ENCODE measurements at regions not wholly inside any gene's neighbourhood (a gene's known extent, or its start where the extent isn't known, plus 50 kb on each side); places are given as distances from the start of the nearest gene placed in this dataset.
"Not testable (repeated sequence)": the region's sequence is repeated elsewhere in the genome, so short reads cannot be mapped to it uniquely, and the experiment has no call there.

DNA sequence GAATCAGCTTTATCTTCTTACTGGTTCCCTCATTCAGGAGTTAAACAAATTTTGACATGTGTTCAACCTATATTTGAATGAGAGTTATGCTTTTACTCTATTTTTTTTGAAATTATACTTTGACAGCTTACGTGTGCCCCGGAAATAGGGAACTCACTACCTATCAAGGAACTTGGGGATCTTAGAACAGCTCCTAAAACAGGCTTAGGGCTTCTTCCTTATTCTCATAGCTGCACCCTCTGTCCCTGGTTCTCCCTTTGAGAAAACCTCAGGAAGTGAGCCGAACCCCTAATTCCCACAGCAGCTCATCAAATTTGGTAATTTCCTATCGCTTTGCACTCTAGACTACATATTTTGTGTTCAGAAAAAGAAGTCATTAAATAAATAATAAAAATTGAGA, 81.2 kb upstream of the RUNX3 start:
- TF ChIP-seq, protein P1, sequence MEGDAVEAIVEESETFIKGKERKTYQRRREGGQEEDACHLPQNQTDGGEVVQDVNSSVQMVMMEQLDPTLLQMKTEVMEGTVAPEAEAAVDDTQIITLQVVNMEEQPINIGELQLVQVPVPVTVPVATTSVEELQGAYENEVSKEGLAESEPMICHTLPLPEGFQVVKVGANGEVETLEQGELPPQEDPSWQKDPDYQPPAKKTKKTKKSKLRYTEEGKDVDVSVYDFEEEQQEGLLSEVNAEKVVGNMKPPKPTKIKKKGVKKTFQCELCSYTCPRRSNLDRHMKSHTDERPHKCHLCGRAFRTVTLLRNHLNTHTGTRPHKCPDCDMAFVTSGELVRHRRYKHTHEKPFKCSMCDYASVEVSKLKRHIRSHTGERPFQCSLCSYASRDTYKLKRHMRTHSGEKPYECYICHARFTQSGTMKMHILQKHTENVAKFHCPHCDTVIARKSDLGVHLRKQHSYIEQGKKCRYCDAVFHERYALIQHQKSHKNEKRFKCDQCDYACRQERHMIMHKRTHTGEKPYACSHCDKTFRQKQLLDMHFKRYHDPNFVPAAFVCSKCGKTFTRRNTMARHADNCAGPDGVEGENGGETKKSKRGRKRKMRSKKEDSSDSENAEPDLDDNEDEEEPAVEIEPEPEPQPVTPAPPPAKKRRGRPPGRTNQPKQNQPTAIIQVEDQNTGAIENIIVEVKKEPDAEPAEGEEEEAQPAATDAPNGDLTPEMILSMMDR (IDR thresholded peaks at IDR 0.05; ENCODE audit: insufficient read depth, low read length, poor library complexity, severe bottlenecking): no peak
- H3K4me3 ChIP-seq (ENCODE audit: low read depth, low read length): no peak overlapping the region
- peaks cover 22% of the 10 kb centered on the region for H3K27me3 ChIP-seq (ENCODE audit: control insufficient read depth, insufficient read depth, low read length)
- DNase-seq (ENCODE audit: low read depth): no peak
- no peaks in the 10 kb centered on the region for H3K36me3 ChIP-seq (ENCODE audit: control insufficient read depth, insufficient read depth, low read length)

DNA sequence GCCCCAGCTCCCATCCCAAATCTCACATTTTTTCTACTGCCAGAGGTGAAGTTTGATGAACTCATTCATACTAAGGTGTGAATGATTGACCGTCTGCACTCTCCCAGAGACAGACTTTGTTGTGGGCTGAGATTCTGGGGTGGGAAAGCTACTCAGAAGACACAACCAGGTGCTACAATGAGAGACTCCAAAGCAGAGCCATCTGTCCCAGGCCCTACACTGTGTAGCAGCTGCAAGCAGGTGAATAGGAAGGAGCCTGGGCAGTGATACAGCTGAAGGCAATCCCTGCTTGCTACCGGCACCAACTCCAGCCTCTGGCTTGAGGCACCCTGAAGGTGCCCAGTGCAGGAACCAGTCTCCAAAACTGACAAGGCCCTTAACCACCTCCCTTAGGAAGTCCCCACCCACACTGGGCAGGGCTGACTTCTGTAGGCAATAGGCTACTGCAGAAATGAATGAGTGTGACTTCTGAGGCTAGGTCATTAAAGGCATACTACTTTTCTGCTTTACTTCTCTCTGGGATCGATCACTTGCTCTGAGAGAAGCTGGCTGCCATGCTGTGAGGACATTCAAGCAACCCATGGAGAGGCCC, 79.7 kb upstream of the RUNX3 start:
- TF ChIP-seq, protein P1 (IDR thresholded peaks at IDR 0.05; ENCODE audit: insufficient read depth, low read length, poor library complexity, severe bottlenecking): no peak
- DNase-seq (ENCODE audit: low read depth): no peak
- H3K4me3 ChIP-seq (ENCODE audit: low read depth, low read length): no peak overlapping the region
- H3K27me3 ChIP-seq (ENCODE audit: control insufficient read depth, insufficient read depth, low read length): peaks cover 34% of the 10 kb centered on the region
- H3K36me3 ChIP-seq (ENCODE audit: control insufficient read depth, insufficient read depth, low read length): no peaks in the 10 kb centered on the region

DNA sequence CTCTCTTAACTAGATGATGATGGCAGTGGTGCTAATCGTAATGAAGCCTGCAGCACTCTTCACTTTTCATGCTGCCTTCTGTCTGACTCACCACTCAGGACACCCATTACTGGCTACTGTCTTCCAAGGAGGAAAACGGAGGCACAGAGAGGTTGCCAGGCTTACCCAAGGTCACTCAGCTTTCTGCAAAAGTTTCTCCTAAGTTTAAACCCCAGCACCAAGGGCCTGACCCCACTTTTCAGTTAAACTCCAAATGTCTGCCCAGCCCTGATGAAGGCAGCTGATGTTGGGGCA, 78.1 kb upstream of the RUNX3 start:
- H3K27me3 ChIP-seq (ENCODE audit: control insufficient read depth, insufficient read depth, low read length): peaks cover 35% of the 10 kb centered on the region
- H3K36me3 ChIP-seq (ENCODE audit: control insufficient read depth, insufficient read depth, low read length): no peaks in the 10 kb centered on the region
- no peak for DNase-seq (ENCODE audit: low read depth)
- TF ChIP-seq, protein P1 (IDR thresholded peaks at IDR 0.05; ENCODE audit: insufficient read depth, low read length, poor library complexity, severe bottlenecking): no peak
- H3K4me3 ChIP-seq (ENCODE audit: low read depth, low read length): no peak overlapping the region

DNA sequence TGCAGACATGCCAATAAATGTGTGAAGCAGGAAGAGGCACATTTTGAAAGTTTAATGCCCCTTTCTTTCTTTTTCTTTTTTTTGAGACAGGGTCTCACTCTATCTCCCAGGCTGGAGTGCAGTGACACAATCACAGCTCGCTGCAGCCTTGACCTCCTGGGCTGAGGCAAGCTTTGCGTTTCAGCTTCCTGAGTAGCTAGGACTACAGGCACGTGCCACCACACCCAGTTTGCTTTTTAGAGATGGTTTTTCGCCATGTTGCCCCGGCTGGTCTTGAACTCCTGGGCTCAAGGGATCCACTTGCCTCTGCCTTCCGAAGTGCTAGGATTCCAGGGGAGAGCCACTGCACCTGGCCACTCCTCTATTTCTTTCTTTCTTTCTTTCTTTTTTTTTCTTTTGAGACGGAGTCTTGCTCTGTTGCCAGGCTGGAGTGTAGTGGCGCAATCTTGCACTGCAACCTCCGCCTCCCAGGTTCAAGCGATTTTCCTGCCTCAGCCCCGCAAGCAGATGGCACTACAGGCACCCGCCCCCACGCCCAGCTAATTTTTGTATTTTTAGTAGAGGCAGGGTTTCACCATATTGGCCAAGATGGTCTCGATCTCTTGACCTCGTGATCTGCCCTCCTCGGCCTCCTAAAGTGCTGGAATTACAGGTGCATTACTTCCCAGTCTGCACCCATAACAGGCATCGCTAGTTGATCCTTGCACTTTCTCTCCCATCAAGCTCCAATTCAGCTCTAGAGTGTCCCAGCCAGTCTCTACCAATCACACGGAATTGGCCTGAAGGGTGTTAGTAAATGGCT, 77.5 kb upstream of the RUNX3 start:
- H3K4me3 ChIP-seq (ENCODE audit: low read depth, low read length); DNase-seq (ENCODE audit: low read depth); H3K36me3 ChIP-seq (ENCODE audit: control insufficient read depth, insufficient read depth, low read length): not testable (repeated sequence)
- H3K27me3 ChIP-seq (ENCODE audit: control insufficient read depth, insufficient read depth, low read length): peaks cover 35% of the 10 kb centered on the region

DNA sequence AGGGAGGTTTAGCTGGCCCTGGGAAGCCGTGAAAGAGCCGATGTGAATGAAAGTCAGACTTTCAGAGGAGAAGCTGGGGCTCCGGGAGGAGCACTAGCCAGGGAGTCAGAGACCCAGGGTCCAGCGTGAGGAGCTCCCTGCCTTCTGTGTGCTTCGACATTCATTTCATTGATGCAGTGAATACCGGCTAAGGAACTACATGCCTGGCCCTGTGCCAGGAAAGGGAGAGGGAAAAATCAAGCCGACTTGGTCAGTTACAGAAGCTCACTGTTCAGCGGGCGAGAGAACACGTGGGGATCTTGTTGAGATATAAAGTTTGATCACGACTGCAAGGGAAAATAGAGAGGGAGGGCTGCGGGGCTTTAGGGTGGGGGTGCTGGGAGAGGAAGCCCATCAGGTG, 76.7 kb upstream of the RUNX3 start:
- TF ChIP-seq, protein P1 (IDR thresholded peaks at IDR 0.05; ENCODE audit: insufficient read depth, low read length, poor library complexity, severe bottlenecking): no peak
- no peaks in the 10 kb centered on the region for H3K36me3 ChIP-seq (ENCODE audit: control insufficient read depth, insufficient read depth, low read length)
- peaks cover 35% of the 10 kb centered on the region for H3K27me3 ChIP-seq (ENCODE audit: control insufficient read depth, insufficient read depth, low read length)
- H3K4me3 ChIP-seq (ENCODE audit: low read depth, low read length): no peak overlapping the region
- DNase-seq (ENCODE audit: low read depth): no peak

DNA sequence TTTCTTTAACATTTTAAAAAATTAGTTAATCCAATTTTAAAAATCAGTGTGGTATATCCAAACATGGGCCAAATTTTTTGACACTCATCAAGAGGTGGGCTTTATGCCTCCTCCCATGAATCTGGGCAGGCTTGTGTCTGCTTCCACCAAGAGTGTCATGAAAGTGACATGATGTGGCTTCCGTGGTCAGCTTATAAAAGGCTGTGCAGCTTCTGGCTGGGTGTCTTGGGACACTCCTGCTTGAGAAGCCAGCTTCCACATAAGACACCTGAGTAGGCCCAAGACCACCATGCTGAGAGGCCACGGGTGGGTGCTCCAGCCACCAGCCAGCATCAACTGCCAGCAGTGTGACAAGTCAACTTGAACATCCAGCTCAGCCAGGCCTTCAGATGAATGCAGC, 74.3 kb upstream of the RUNX3 start:
- no peaks in the 10 kb centered on the region for H3K36me3 ChIP-seq (ENCODE audit: control insufficient read depth, insufficient read depth, low read length)
- H3K27me3 ChIP-seq (ENCODE audit: control insufficient read depth, insufficient read depth, low read length): peaks cover 35% of the 10 kb centered on the region
- DNase-seq (ENCODE audit: low read depth): no peak
- H3K4me3 ChIP-seq (ENCODE audit: low read depth, low read length): no peak overlapping the region
- TF ChIP-seq, protein P1 (IDR thresholded peaks at IDR 0.05; ENCODE audit: insufficient read depth, low read length, poor library complexity, severe bottlenecking): no peak
